ENCODE measurements at regions not wholly inside any gene's neighbourhood (a gene's known extent, or its start where the extent isn't known, plus 50 kb on each side); places are given as distances from the start of the nearest gene placed in this dataset.

DNA sequence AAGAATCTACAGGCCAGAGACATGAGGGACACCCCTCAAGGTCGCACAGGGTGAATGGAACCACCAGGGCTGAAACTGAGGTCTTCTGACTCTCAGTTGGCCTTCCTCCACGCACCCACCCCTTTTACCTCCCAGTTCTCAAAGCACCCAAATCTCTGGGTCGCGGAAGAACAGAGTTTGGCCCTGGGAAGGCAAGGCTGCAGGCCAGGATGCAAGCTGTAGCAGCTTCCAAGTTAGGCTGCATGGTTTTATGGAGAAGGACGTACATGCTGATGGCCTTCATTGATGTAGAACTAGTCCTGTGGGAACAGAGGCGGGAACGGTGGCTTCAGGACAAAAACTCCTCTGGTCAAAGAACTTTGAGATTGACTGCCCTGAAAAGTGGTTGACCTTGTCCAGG lies 143.5 kb upstream of the B3GAT1 start:
- no peak for DNase-seq (ENCODE audit: low read depth)

DNA sequence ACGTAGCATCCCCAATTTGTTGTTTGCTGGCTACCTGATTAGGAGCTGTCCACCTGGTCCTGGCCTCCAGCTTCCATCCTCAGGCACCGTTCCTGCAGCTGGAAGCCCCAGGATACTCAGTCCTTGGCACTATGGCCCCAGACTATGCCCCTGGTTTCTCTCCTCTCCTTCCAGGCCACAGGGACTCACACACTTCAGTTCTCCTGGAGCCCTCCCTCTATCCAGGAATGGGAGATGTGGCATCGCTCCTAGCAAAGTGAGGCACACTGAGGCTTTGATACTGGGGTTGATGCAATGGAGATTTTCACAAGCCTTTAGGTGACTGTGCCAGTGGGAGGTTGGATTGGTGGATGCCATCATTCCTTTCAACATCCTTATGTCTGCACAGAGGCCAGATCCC lies 142.8 kb upstream of the B3GAT1 start:
- no peak for DNase-seq (ENCODE audit: low read depth)

- no peak for DNase-seq (ENCODE audit: low read depth)
These were observed 142.1 kb upstream of the B3GAT1 start for GRCh38 chr11:134554106-134554505.

DNA sequence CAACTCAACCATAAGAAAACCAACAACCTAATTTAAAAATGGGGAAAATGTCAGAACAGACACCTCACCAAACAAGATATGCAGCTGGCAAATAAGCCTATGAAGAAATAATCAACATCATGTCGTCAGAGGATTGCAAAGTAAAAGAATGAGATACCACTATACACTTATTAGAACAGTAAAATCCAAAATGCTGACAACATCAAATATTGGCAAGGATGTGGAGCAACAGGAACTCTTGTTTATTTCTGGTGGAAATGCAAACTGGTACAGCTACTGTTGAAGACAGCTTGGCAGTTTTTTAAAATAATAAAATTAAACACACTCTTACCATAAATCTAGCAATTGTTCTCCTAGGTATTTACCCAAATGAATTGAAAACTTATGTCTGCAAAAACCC lies 140.7 kb upstream of the B3GAT1 start:
- no peak for DNase-seq (ENCODE audit: low read depth)

GRCh38 chr11:134545521-134545920 lies 133.5 kb upstream of the B3GAT1 start:
- DNase-seq (ENCODE audit: low read depth) = no peak

GRCh38 chr11:134544095-134544815 lies 132.2 kb upstream of the B3GAT1 start:
- DNase-seq (ENCODE audit: low read depth) = no peak

- DNase-seq (ENCODE audit: low read depth) = no peak
These were observed 131.6 kb upstream of the B3GAT1 start for GRCh38 chr11:134543645-134544044.

DNA sequence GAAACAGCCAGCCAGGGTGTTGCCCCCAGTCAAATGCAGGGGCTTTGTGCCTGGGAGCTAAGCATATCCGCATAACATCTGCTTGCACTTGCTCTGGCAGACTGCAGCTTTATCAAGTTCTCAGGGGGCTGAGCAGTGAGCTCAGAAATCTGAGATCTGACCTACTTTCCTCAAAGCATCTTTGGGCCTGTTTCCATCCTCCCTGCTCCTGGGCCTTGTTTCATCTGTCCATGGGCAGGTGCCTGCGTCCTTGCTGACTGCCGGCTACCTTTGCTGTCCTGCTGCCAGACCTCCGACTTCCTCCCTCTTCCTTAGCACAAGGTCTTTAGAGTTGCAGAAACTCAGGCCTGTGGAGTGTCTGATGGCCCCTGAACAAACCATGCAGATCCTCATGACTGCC lies 131.2 kb upstream of the B3GAT1 start:
- DNase-seq (ENCODE audit: low read depth) = no peak

- no peak for DNase-seq (ENCODE audit: low read depth)
These were observed 130.5 kb upstream of the B3GAT1 start for GRCh38 chr11:134542401-134543165.

DNA sequence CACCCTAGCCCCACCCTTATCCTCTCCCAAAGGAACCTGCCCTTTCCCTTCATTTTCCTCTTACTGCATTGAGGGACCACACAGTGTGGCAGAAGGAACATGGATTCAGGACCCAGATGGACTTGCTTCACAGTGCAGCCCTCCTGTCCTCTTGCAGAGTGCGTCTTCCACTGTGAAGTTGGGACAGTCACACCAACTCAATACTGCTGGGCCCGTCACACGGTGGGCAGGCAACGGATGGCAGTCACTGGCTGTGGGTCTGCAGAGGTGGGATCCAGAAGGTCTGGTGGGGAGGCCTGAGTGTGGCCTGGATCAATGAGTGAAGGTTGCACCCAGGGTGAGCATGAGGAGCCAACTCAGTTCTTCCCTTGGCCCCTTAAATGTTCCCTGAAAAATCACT lies 129.9 kb upstream of the B3GAT1 start:
- no peak for DNase-seq (ENCODE audit: low read depth)

DNA sequence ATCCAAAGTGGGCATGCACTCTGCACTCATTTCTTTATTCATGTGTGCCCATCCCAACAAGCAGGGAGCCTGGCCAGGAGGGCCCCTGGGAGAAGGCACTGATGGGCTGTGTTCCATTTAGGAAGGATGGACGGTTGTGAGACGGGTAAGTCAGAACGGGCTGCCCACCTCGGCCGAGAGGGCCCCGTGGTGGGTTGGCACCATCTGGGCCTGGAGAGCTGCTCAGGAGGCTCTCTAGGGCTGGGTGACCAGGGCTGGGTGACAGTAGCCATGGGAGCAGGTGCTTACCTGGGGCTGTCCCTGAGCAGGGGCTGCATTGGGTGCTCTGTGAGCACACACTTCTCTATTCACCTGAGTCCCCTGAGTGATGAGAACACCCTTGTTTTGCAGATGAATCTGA lies 129.3 kb upstream of the B3GAT1 start:
- DNase-seq (ENCODE audit: low read depth) = no peak

DNA sequence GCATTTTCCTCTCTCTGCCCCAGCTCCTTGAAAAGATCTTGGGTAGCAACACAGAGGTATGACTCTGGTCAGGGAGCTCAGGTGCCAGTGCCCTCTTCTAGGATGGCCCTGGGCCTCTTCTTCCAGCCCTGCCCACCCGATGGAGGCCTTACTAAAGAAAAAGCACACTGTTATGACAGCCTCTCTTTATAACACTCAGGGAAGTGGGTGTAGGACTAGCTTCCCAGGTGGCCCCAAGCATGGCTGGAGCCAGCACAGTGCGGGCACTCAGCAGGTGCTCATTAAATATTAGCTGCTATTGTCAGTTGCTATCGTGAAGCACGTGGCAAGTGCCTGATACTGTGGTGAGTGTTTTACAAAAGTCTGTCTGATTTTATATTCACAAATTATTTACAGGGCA lies 127.2 kb upstream of the B3GAT1 start:
- DNase-seq (ENCODE audit: low read depth) = no peak

GRCh38 chr11:134538742-134539141 lies 126.7 kb upstream of the B3GAT1 start:
- no peak for DNase-seq (ENCODE audit: low read depth)

DNA sequence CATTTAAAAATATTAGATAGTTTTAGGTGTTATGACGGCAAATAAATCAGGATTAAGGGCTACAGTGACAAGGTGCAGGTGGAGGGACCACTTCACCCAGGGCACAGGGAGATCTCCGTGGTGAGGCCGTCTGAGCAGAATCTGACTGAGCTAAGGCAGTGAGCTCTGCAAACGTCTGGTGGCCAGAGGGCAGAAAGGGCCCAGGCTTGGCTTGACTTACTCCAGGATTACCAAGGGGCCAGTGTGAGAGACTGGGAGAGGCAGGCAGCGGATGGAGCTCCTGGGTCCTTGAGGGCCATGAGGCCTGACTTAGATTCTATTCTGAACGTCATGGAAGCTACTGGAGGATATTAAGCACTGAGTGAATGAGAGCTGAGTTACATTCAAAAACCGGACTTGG lies 125.9 kb upstream of the B3GAT1 start:
- no peak for DNase-seq (ENCODE audit: low read depth)

DNA sequence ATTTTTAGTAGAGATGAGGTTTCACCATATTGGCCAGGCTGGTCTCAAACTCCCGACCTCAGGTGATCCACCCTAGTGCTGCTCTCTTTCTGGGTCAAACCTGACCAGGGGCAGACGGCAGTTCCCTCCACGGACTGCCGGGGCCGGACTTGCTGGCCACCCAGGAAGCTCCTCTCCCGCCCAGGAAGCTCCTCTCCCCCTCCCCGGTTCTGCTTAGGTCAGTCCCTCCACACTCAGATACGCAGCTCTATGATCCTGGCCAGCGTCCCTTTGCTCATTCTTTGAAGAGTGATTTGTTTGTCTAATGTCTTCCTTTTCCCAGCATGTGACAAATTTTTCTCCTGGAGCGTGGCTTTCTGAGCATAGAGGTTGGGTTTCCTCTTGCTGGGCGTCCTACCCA lies 125.3 kb upstream of the B3GAT1 start:
- DNase-seq (ENCODE audit: low read depth) = no peak

DNA sequence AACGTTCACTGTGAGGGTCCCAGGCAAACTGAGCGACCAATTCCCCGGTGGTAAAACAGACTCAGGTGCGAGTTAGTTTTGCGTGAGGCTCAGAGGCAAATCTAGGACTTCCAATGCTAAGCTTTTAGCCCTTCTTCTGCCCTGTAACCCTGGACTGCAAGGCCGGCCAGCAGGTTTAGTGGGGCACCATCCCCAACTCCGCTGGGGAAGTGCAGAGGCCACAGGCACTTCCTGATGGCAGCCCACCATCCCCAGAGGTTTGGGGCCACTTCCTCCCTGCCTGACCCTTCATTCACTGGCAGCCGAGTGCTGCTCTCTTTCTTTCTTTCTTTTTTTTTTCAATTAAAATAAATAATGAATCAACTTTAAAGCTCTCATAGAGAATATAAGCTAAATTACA lies 124.6 kb upstream of the B3GAT1 start:
- no peak for DNase-seq (ENCODE audit: low read depth)

DNA sequence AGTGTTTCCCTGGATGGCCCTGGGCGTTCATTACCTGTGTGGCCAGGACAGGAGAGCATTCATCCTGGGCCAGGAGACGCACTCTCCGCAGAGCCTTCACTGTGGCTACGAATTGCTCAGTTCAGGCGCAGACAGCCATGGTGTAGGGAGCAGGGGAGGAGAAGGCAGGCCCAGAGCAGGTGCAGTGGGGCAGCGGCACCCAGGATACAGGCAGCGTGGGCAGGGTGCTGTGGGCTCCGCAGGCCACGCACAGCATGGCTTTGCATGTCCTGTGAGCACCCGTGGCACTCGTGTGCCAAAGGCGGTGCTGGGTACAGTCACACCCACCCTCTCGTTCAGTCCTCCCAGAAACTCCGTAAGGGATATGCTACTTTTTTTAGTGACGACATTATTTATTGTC lies 124.2 kb upstream of the B3GAT1 start:
- DNase-seq (ENCODE audit: low read depth) = no peak

DNA sequence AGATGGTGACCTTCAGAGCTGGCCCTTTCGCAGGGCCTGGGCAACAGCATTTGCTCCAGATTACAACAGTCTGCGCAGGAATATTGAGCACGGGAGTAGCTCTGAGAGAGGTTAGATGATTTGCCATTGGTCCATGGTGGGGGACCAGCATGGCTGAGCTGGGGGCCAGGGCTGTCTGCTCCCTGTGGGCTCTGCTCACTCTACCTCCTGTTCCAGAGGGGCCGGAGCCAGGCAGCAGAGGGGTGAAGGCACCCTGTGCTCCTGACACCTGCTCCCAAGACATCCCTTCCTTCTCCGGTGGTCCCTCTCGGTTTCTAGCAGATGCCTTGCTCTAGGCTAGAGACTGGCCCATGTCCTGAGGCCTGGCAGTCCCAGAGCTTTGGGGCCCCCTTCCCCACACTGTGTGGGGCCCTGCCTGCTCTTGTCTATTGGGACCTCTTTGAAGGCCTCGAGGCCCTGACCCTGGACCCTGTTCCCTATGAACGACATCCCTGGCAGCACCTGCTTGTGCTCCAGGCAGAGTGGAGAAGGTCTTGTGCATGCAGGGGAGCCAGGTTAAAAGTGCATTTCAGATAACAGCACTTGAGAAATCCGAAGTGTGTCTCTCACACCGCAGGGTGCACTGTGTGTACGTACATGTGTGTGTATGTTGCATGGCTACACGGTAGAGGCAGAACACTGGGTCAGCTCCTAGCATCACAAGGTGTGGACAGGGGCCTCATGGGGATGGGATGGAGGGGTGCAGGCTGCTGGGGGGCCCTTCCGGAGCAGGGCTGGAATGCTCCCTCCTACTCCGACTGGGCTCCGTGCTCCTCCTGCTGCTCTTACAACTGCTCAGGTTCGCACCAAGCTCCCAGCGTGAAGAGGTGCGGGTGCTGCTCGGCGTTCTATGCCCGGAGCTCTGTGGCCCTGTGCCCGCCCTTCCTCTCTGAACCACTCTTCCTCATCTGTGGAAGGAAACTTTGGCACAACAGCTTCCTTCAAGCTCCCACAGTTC lies 123.3 kb upstream of the B3GAT1 start:
- no peak for DNase-seq (ENCODE audit: low read depth)

DNA sequence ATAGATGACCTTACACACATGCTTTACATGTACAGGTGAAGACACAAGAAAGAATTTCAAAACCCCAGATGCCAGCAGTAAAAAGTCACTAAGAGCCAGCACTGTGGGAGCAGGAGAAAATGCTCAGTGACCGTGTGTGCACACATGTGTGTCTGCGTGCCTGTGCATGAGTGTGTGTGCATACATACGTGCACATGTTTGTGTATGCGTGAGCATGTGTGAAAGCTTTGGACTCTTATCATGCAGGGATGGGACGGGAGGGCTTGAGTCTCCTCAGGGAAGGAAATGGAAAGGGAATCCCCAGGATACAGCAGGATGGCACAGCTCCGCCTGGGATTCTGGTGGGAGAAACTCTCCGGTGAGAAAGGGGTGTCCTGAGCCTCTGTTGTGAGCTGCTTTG lies 121.5 kb upstream of the B3GAT1 start:
- no peak for DNase-seq (ENCODE audit: low read depth)

GRCh38 chr11:134532921-134533421 lies 120.9 kb upstream of the B3GAT1 start:
- DNase-seq (ENCODE audit: low read depth) = no peak

- DNase-seq (ENCODE audit: low read depth) = no peak
These were observed 120.3 kb upstream of the B3GAT1 start for GRCh38 chr11:134532131-134532920.
